Panc1 (cell line): ENCODE measurements at regions not wholly inside any gene's neighbourhood (a gene's known extent, or its start where the extent isn't known, plus 50 kb on each side); places are given as distances from the start of the nearest gene placed in this dataset.

Experiments used
- ATAC-seq: fragments of 200-7000 bp; cut with Tn5 transposase; 2 replicates; pipeline ENCODE4 v1.9.1; 2020; ENCODE audit warnings: mild to moderate bottlenecking, moderate library complexity
- BruUV-seq: library from RNA; stranded (reverse); fragments of 400-500 nt; replicated peaks from 2 replicates; lab custom pipeline; 2021; lab: Mats Ljungman, UMichigan
- CTCF ChIA-PET: fragments of 300-600 bp; sonication (Branson Sonifier 250); formaldehyde crosslinking; loops from one replicate; lab custom pipeline; 2022; ENCODE audit warnings: antibody characterized with exemption; lab: Charles Lee
- POLR2A ChIA-PET: fragments of 300-600 bp; sonication (Branson Sonifier 250); formaldehyde crosslinking; loops from one replicate; lab custom pipeline; 2022; ENCODE audit warnings: antibody characterized with exemption; lab: Charles Lee
- DNase-seq: peaks from one replicate; pipeline ENCODE4 v3.0.0-alpha.2; 2010; ENCODE audit warnings: low read depth, low spot score
- H3K27ac ChIP-seq: 2 replicates; pipeline ENCODE4 v1.5.1; 2011; ENCODE audit warnings: mild to moderate bottlenecking, low read length, inconsistent platforms
- H3K27me3 ChIP-seq: fragments of 200-500 bp; sonication (Bioruptor generic); 2 replicates; pipeline ENCODE4 v1.6.0; 2014; ENCODE audit warnings: low read length, inconsistent platforms; ENCODE audit not compliant: control insufficient read depth, insufficient read depth
- H3K36me3 ChIP-seq: fragments of 200-500 bp; sonication (Bioruptor generic); 2 replicates; pipeline ENCODE4 v1.5.1; 2014; ENCODE audit warnings: inconsistent platforms, mild to moderate bottlenecking, low read length, moderate library complexity; ENCODE audit not compliant: control insufficient read depth, insufficient read depth
- H3K4me1 ChIP-seq: 2 replicates; pipeline ENCODE4 v1.5.1; 2011; ENCODE audit warnings: inconsistent platforms, mild to moderate bottlenecking, low read length, moderate library complexity; ENCODE audit not compliant: control insufficient read depth, insufficient read depth
- H3K4me3 ChIP-seq, 2 experiments: 2 replicates each; pipeline ENCODE4 v1.5.1; 2011 to 2012; ENCODE audit warnings: low read depth in 2 of 2, low read length in 2 of 2, mild to moderate bottlenecking in 2 of 2, inconsistent platforms in 1 of 2, moderate library complexity in 1 of 2
- H3K9me3 ChIP-seq: fragments of 200-500 bp; sonication (Bioruptor generic); 2 replicates; pipeline ENCODE4 v1.5.1; 2014; ENCODE audit warnings: low read depth, mild to moderate bottlenecking, inconsistent platforms, low read length, moderate library complexity; ENCODE audit not compliant: control insufficient read depth, insufficient read depth
- POLR2AphosphoS5 ChIP-seq: IDR thresholded peaks from 2 replicates; pipeline ENCODE4 v1.6.1; 2012; ENCODE audit warnings: mild to moderate bottlenecking, low read depth, low read length, moderate library complexity
- SIN3A ChIP-seq: IDR thresholded peaks from 2 replicates; pipeline ENCODE4 v1.6.1; 2012; ENCODE audit warnings: low read depth, mild to moderate bottlenecking, low read length, moderate library complexity, borderline replicate concordance; ENCODE audit not compliant: insufficient read depth
- TCF7L2 ChIP-seq: IDR thresholded peaks from 2 replicates; pipeline ENCODE4 v1.6.1; 2011; ENCODE audit warnings: mild to moderate bottlenecking, low read depth, low read length, inconsistent platforms
- in situ Hi-C: cut with HindIII; loops from 2 replicates; pipeline ENCODE4 v1.10.0; 2016; ENCODE audit warnings: low sequenced_read_pairs, low pct_unique_long_range_greater_than_20kb
- intact Hi-C: fragments of 100-400 bp; cut with micrococcal nuclease; formaldehyde crosslinking; loops from one replicate; pipeline ENCODE4 v1.10.0; 2022; ENCODE audit not compliant: unreplicated experiment
- TF ChIP-seq, protein P1 (sequence below): fragments of 450-650 bp; IDR thresholded peaks from 2 replicates; pipeline ENCODE4 v1.5.1; 2017; ENCODE audit warnings: mild to moderate bottlenecking
- TF ChIP-seq, protein P2 (sequence below), 2 experiments: IDR thresholded peaks; 2 replicates each; pipeline ENCODE4 v1.6.1; 2011 to 2012; ENCODE audit warnings: low read depth in 2 of 2, control low read depth in 1 of 2, low read length in 1 of 2, mild to moderate bottlenecking in 1 of 2, moderate library complexity in 1 of 2; ENCODE audit not compliant: insufficient read depth in 1 of 2

DNA sequence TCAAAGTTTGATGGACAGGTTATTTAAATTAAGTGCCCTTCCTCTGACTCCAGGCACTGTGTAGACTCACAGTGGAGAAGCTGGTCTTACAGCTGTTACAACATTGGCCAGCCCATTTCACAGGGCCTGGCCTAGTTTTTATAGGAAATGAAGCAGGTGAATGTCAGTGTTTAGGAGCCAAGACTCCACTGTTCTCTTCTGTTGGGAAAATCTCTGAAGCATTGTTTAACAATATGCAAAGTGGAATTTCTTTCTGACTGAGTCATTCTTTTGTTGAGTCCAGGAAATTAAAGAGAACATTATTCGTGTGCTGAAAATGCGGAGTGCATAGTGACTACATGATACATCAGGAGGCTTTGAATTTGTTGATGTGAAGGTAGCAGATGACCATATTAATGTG, 64.7 kb downstream of the ARRDC4 start:
- DNase-seq: no peak
- no peak for ATAC-seq
- intact Hi-C loops: no loop called here
- POLR2A ChIA-PET: no interaction called here
- Histone ChIP-seq H3K9me3 (no peaks in the 10 kb centered on the region), H3K4me3 (no peak overlapping the region), H3K36me3 (no peaks in the 10 kb centered on the region), H3K27me3 (no peaks in the 10 kb centered on the region), H3K4me1 (no peaks in the 10 kb centered on the region), H3K27ac (no peak overlapping the region)
- no TSS peak for BruUV-seq
- in situ Hi-C loops: no loop called here
- CTCF ChIA-PET: no interaction called here
- TF ChIP-seq, protein P1, sequence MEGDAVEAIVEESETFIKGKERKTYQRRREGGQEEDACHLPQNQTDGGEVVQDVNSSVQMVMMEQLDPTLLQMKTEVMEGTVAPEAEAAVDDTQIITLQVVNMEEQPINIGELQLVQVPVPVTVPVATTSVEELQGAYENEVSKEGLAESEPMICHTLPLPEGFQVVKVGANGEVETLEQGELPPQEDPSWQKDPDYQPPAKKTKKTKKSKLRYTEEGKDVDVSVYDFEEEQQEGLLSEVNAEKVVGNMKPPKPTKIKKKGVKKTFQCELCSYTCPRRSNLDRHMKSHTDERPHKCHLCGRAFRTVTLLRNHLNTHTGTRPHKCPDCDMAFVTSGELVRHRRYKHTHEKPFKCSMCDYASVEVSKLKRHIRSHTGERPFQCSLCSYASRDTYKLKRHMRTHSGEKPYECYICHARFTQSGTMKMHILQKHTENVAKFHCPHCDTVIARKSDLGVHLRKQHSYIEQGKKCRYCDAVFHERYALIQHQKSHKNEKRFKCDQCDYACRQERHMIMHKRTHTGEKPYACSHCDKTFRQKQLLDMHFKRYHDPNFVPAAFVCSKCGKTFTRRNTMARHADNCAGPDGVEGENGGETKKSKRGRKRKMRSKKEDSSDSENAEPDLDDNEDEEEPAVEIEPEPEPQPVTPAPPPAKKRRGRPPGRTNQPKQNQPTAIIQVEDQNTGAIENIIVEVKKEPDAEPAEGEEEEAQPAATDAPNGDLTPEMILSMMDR: no peak
- TF ChIP-seq TCF7L2 (no peak), SIN3A (no peak), POLR2AphosphoS5 (no peak)
- TF ChIP-seq, protein P2, sequence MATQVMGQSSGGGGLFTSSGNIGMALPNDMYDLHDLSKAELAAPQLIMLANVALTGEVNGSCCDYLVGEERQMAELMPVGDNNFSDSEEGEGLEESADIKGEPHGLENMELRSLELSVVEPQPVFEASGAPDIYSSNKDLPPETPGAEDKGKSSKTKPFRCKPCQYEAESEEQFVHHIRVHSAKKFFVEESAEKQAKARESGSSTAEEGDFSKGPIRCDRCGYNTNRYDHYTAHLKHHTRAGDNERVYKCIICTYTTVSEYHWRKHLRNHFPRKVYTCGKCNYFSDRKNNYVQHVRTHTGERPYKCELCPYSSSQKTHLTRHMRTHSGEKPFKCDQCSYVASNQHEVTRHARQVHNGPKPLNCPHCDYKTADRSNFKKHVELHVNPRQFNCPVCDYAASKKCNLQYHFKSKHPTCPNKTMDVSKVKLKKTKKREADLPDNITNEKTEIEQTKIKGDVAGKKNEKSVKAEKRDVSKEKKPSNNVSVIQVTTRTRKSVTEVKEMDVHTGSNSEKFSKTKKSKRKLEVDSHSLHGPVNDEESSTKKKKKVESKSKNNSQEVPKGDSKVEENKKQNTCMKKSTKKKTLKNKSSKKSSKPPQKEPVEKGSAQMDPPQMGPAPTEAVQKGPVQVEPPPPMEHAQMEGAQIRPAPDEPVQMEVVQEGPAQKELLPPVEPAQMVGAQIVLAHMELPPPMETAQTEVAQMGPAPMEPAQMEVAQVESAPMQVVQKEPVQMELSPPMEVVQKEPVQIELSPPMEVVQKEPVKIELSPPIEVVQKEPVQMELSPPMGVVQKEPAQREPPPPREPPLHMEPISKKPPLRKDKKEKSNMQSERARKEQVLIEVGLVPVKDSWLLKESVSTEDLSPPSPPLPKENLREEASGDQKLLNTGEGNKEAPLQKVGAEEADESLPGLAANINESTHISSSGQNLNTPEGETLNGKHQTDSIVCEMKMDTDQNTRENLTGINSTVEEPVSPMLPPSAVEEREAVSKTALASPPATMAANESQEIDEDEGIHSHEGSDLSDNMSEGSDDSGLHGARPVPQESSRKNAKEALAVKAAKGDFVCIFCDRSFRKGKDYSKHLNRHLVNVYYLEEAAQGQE (IDR thresholded peaks at IDR 0.05; ENCODE audit: insufficient read depth in 1 of 2, low read depth in 2 of 2, low read length in 1 of 2): no peak

DNA sequence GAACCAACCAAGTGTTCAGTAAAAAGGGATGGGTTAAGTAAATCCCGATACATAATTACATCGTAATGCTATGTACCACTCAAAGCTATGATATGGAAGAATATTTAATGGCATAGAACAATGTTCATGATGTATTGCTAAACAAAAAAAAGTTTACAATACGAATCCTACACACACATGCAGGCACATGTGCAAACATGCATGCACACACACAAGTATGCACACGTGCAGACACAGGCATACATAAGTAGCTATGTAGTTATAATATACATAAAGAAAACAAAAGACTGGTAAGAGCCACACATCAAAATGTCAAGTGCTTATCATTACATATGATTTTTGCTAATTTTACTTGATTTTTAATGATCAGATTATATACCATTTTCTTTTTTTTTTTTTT, 74.2 kb downstream of the ARRDC4 start:
- no peak for DNase-seq
- H3K4me1 ChIP-seq: no peaks in the 10 kb centered on the region
- TF ChIP-seq, protein P1: no peak
- TF ChIP-seq, protein P2 (IDR thresholded peaks at IDR 0.05; ENCODE audit: insufficient read depth in 1 of 2, low read depth in 2 of 2, low read length in 1 of 2): no peak
- TF ChIP-seq SIN3A (no peak), TCF7L2 (no peak), POLR2AphosphoS5 (no peak)
- ChIA-PET CTCF (no interaction called here), POLR2A (interaction anchor here (0.7 kb wide), 1 partner anchor 72 kb away, joined by 4 read pairs; no protein-coding TSS in a partner anchor)
- H3K9me3 ChIP-seq: no peaks in the 10 kb centered on the region
- no peak overlapping the region for H3K27ac ChIP-seq
- in situ Hi-C loops (no loop called here), intact Hi-C loops (no loop called here)
- no peaks in the 10 kb centered on the region for H3K27me3 ChIP-seq
- ATAC-seq: no peak
- BruUV-seq: no TSS peak
- H3K4me3 ChIP-seq: no peak overlapping the region
- H3K36me3 ChIP-seq: no peaks in the 10 kb centered on the region
